NCI-H460 (cell line): ENCODE measurements at regions not wholly inside any gene's neighbourhood (a gene's known extent, or its start where the extent isn't known, plus 50 kb on each side); places are given as distances from the start of the nearest gene placed in this dataset.
"Not testable (repeated sequence)": the region's sequence is repeated elsewhere in the genome, so short reads cannot be mapped to it uniquely, and the experiment has no call there.

Experiments
- DNase-seq: peaks from one replicate; pipeline ENCODE4 v3.0.0-alpha.2; 2016; ENCODE audit warnings: low read depth; ENCODE audit errors: extremely low read depth

GRCh38 chr5:91850031-91850430 is 466.9 kb upstream of the ARRDC3 start:
- peak; percentile 15 for DNase-seq

- no peak for DNase-seq
Measured at GRCh38 chr5:91849069-91849468, 466.0 kb upstream of the ARRDC3 start.

- peak; percentile 90 for DNase-seq
Measured at GRCh38 chr5:91848453-91848852, 465.3 kb upstream of the ARRDC3 start.

- no peak for DNase-seq
Measured at GRCh38 chr5:91841423-91841822, 458.3 kb upstream of the ARRDC3 start.

DNA sequence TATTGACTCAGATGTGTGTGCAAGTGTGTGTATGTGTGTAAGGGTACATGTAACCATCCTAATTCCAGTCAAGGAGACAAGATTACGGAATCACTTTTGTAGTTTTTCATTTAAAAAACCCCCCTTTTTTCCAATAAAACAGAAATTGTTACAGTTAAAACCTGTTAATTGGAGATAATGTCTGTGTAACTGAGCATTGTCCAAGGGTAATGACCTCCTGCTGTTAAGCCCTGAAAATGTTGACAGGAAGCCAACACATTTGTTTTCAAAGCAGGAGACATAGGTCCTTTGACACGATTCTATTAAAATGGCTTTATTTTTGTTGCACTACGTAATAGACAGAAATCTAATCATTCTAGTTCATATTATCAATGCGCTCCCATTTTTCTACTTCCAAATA is 457.3 kb upstream of the ARRDC3 start:
- DNase-seq: no peak

DNA sequence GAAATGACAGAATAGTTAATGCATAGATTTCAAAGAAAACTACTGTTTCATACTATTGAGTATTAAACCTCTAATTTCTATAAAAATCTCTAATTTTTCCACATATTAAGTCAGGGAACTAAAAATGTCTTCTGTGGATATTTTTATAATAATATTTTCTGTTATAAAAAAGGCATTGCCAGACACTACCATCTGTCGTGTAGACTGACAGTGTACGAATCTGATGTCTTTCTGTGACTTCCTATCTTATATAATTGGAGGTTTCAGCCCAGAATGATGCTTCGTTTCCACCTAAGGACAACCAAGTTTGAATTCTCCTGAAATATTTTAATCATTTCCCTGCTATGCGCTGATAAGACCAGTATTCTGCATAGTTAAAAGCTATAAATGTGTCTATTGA is 456.6 kb upstream of the ARRDC3 start:
- DNase-seq: no peak

GRCh38 chr5:91839233-91839632 is 456.1 kb upstream of the ARRDC3 start:
- no peak for DNase-seq

GRCh38 chr5:91830361-91830953 is 447.3 kb upstream of the ARRDC3 start:
- no peak for DNase-seq

DNA sequence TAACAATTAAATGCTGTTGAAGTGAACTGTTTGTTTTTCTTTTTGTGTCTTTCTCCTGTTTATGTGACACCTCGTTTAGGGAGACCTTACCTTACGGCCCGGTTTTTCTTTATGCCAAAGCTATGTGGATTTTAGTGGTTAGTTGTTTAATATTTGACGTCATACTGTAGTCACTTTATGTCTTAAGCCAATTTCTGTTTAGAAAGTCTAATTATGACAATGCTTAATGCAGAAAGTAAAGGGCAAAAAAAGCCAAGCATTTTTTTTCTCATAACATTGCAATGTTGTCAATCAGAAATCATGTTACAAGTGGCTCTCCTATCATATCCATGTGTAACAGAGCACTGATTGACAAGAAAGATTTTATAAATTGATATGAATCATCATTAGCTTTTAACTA is 442.5 kb upstream of the ARRDC3 start:
- DNase-seq: peak; percentile 9

- no peak for DNase-seq
Measured at GRCh38 chr5:91824406-91824805, 441.3 kb upstream of the ARRDC3 start.

DNA sequence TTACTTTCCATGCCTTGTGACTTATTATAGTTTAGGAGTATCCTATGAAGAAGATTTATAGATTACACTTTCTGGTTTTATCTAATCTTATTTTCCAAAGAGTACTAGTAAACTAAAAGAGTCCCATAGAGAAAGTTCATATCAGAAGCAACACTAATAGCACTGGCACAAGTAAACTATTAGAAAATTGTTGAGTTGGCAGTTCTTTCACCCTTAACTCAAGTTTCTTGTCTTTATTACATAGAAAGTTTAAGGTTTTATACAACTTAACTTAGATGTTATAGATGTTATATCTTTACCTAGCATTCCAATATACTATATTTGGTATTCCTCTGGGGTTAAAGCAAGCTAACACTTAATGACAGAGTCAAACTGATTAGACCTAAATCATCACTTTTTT is 437.8 kb upstream of the ARRDC3 start:
- no peak for DNase-seq

- DNase-seq: no peak
Measured at GRCh38 chr5:91816681-91817080, 433.6 kb upstream of the ARRDC3 start.

- DNase-seq: no peak
Measured at GRCh38 chr5:91797576-91797975, 414.5 kb upstream of the ARRDC3 start.

DNA sequence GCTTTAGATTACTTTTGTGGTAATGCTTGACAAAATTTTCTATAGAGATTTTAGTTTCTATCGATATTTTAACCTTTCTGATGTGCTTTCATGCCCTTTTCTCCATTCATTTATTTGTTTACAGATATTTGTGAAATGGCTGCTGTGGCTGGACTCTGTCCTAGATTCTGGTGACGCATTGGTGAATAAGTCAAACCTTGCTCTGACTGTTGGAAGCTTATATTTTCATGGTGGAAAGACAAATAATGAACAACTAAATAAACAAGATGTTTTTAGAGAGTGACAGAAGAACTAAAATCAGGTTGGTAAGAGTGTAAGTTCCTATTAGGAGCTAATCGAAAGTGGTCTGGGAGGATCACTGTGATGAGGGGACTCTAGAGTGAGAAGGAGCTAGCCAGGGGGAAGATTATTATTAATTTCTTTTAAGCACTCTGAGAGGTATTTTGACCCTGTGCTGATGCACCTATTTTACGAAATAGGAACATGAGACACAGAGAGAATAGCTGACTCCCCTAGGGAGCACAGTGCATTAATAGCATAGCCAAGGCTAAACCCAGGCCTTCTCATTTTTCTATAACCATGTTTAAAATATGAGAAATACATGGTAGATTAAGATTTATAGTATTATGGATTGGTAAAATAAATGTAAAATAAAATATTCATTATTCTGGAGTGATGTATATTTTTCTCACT is 411.9 kb upstream of the ARRDC3 start:
- peak; percentile 83 for DNase-seq

DNA sequence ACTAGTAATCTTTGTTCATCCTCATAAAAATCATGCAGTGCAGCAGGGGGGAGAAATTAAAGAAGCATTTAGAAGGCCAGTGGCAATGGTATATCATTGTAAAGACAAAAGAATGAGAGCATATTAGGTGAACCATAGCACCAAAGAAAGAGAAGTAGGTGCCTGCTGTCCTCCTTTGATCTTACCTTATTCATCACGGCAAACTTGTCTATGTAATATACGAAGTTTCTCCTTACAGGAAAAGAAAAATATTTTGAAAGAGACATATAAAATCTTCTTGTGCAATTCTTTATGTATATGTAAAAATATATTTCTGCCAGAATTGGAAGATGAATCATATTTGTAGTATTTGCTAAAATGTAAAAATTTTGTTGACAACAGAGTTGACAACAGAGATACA is 411.3 kb upstream of the ARRDC3 start:
- DNase-seq: peak; percentile 60

- no peak for DNase-seq
Measured at GRCh38 chr5:91787718-91788117, 404.6 kb upstream of the ARRDC3 start.

DNA sequence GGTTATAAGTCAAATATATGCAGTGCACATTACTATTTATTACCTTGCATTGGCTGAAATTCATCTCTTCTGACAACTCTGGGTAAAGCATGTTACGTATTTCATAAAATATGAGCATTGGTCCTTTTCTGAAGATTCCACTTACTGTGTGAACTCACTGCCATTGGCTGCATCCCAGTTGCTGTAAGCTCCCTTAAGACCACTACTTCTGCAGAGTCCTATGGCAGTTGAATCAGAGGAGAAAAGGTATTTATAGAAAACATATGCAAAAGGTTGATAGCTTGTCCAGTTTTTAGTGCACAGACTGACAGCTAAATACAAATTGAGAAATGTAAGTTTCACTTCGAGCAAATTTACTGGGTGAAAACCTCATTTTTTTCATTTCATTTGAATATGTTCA is 394.6 kb upstream of the ARRDC3 start:
- no peak for DNase-seq

DNA sequence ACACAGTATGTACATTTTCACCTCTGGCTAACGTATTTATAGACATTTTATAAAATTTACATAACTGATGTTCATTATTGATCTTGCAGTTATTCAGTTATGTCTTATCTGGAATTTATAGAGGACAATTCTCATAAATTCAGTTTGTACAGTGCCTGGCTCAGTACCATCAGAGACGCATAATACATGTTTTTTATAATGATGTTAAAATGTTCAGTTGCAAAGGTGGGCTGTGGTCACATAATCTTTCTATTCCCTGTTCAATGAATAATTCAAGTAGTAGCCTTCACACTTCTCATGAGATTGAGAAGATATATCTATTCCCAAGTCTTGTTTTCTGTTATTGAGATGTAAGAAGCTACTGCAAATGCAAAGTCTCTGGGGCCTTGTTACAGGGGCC is 393.1 kb upstream of the ARRDC3 start:
- no peak for DNase-seq

DNA sequence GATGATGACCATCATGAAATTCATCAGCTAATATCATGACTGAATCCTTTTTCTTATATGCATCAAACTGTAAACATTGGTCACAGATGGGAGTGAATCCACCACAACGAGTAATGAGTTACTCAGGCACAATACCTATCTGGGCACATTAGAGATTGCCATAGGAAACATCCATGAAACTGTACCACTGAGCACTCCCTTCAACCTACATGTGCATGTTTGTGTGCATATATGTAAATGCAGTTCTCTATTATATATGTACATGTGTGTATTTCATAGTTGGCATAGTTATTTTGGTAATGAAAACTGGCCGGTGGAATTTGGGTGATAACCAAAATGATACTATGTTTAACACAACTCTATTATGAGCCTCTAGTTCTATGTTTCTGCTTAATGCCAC is 387.3 kb upstream of the ARRDC3 start:
- DNase-seq: no peak

DNA sequence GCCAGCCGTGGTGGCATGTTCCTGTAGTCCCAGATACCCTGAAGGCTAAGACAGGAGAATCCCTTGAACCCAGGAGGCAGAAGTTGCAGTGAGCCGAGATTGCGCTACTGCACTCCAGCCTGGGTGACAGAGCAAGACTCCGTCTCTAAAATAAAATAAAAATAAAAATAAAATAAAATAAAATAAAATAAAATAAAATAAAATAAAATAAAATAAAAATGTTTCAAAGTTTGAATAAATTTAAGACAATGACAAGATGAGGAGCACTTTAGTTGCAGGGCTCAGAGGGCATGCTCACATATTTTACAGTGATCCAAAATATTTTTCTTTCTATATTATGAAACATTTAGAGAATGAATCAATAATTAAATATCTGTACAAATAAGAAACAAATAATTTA is 374.3 kb upstream of the ARRDC3 start:
- DNase-seq: not testable (repeated sequence)

DNA sequence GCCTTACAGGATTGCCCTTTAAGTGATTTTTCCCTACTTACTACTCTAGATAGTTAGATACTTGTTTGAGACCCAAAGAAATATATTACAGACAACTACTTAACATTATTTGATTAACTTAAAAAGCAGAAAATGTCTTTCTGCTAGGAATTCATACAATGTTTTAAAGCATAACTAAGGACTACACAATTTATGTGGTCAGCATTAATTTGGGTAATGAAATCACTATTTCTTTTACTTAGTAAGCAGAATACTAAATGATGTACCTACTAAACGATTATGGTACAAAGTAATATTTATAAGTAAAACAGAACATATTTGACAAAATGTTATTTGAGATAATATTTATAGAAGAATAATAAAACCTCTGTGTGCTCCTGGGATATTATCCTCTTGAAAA is 371.9 kb upstream of the ARRDC3 start:
- no peak for DNase-seq

DNA sequence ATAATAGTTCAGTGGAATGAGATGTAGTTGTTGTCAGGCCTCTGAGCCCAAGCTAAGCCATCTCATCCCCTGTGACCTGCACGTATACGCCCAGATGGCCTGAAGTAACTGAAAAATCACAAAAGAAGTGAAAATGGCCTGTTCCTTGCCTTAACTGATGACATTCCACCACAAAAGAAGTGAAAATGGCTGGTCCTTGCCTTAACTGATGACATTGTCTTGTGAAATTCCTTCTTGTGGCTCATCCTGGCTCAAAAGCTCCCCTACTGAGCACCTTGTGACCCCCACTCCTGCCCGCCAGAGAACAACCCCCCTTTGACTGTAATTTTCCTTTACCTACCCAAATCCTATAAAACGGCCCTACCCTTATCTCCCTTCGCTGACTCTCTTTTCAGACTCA is 361.4 kb upstream of the ARRDC3 start:
- not testable (repeated sequence) for DNase-seq

- no peak for DNase-seq
Measured at GRCh38 chr5:91742550-91742949, 359.4 kb upstream of the ARRDC3 start.
